Astrocyte (in vitro differentiated cells and primary cell): ENCODE measurements at regions not wholly inside any gene's neighbourhood (a gene's known extent, or its start where the extent isn't known, plus 50 kb on each side); places are given as distances from the start of the nearest gene placed in this dataset.

ENCODE experiments used
- DNase-seq: peaks from one replicate; pipeline ENCODE4 v3.0.0-alpha.2; 2010; ENCODE audit warnings: low read depth
- FAIRE-seq: peaks from 2 replicates; lab custom pipeline; 2011; peaks lifted over from hg19 to GRCh38; lab: Jason Lieb, UNC
- H2AFZ ChIP-seq: 2 replicates; pipeline ENCODE4 v1.6.0; 2012; ENCODE audit warnings: low read depth, low read length, inconsistent platforms
- H3K27ac ChIP-seq: 2 replicates; pipeline ENCODE4 v1.5.1; 2011; ENCODE audit warnings: low read depth, low read length, inconsistent platforms
- H3K27me3 ChIP-seq: 2 replicates; pipeline ENCODE4 v1.6.0; 2011; ENCODE audit warnings: low read length, inconsistent platforms; ENCODE audit not compliant: insufficient read depth
- H3K36me3 ChIP-seq: 2 replicates; pipeline ENCODE4 v1.5.1; 2011; ENCODE audit warnings: low read length, inconsistent platforms; ENCODE audit not compliant: insufficient read depth
- H3K4me1 ChIP-seq: 2 replicates; pipeline ENCODE4 v1.5.1; 2011; ENCODE audit warnings: low read length, inconsistent platforms; ENCODE audit not compliant: insufficient read depth
- H3K4me2 ChIP-seq: 2 replicates; pipeline ENCODE4 v1.6.0; 2012; ENCODE audit warnings: low read length, inconsistent platforms
- H3K4me3 ChIP-seq: 2 replicates; pipeline ENCODE4 v1.5.1; 2011; ENCODE audit warnings: low read depth, mild to moderate bottlenecking, low read length, inconsistent platforms; ENCODE audit not compliant: insufficient read depth
- H3K79me2 ChIP-seq: 2 replicates; pipeline ENCODE4 v1.6.0; 2012; ENCODE audit warnings: mild to moderate bottlenecking, low read length, inconsistent platforms; ENCODE audit not compliant: insufficient read depth
- H3K9ac ChIP-seq: 2 replicates; pipeline ENCODE4 v1.6.0; 2012; ENCODE audit warnings: mild to moderate bottlenecking, low read length, inconsistent platforms
- H3K9me3 ChIP-seq: 2 replicates; pipeline ENCODE4 v1.5.1; 2012; ENCODE audit warnings: low read depth, mild to moderate bottlenecking, low read length, inconsistent platforms; ENCODE audit not compliant: insufficient read depth
- H4K20me1 ChIP-seq: 2 replicates; pipeline ENCODE4 v1.6.0; 2012; ENCODE audit warnings: low read length, inconsistent platforms; ENCODE audit not compliant: insufficient read depth
- H3K27ac Mint-ChIP-seq: one replicate; pipeline ENCODE4 v1.8.0; 2021; ENCODE audit warnings: mild to moderate bottlenecking, mixed read lengths; ENCODE audit not compliant: unreplicated experiment
- H3K27me3 Mint-ChIP-seq: one replicate; pipeline ENCODE4 v1.8.0; 2021; ENCODE audit warnings: low read depth, mixed read lengths; ENCODE audit not compliant: unreplicated experiment
- H3K36me3 Mint-ChIP-seq: one replicate; pipeline ENCODE4 v1.8.0; 2021; ENCODE audit warnings: low read depth, mixed read lengths; ENCODE audit not compliant: unreplicated experiment
- H3K4me1 Mint-ChIP-seq: one replicate; pipeline ENCODE4 v1.8.0; 2021; ENCODE audit warnings: low read depth, mixed read lengths; ENCODE audit not compliant: unreplicated experiment
- H3K4me3 Mint-ChIP-seq: one replicate; pipeline ENCODE4 v1.8.0; 2021; ENCODE audit warnings: mild to moderate bottlenecking, moderate library complexity, mixed read lengths; ENCODE audit not compliant: unreplicated experiment
- H3K9me3 Mint-ChIP-seq: one replicate; pipeline ENCODE4 v1.8.0; 2021; ENCODE audit warnings: mild to moderate bottlenecking, mixed read lengths; ENCODE audit not compliant: unreplicated experiment
- CTCF ChIP-seq: IDR thresholded peaks from 2 replicates; pipeline ENCODE4 v1.5.1; 2011; ENCODE audit warnings: low read depth, mild to moderate bottlenecking, inconsistent platforms, low read length, moderate library complexity; ENCODE audit not compliant: insufficient read depth
- EZH2 ChIP-seq: IDR thresholded peaks from 2 replicates; pipeline ENCODE4 v1.6.1; 2012; ENCODE audit warnings: mild to moderate bottlenecking, low read length, inconsistent platforms; ENCODE audit not compliant: insufficient read depth

GRCh38 chr14:48618057-48618456, 942.7 kb upstream of the MDGA2 start:
- Histone ChIP-seq H3K4me2 (no peak overlapping the region), H3K36me3 (no peaks in the 10 kb centered on the region), H3K9ac (no peak overlapping the region), H3K27me3 (no peaks in the 10 kb centered on the region), H3K27ac (no peak overlapping the region), H4K20me1 (no peaks in the 10 kb centered on the region), H3K4me1 (no peaks in the 10 kb centered on the region), H3K9me3 (no peaks in the 10 kb centered on the region), H3K4me3 (no peak overlapping the region), H3K79me2 (no peaks in the 10 kb centered on the region), H2AFZ (no peak overlapping the region)
- Mint-ChIP-seq H3K4me3 (no peak overlapping the region), H3K4me1 (no peaks in the 10 kb centered on the region), H3K9me3 (no peaks in the 10 kb centered on the region), H3K27me3 (no peaks in the 10 kb centered on the region), H3K27ac (no peak overlapping the region), H3K36me3 (no peaks in the 10 kb centered on the region)
- TF ChIP-seq CTCF (no peak), EZH2 (no peak)
- FAIRE-seq (no peak), DNase-seq (no peak)

GRCh38 chr14:48616931-48617330, 941.5 kb upstream of the MDGA2 start:
- H2AFZ ChIP-seq, result no peak overlapping the region
- TF ChIP-seq CTCF (no peak), EZH2 (no peak)
- H4K20me1 ChIP-seq, result no peaks in the 10 kb centered on the region
- Mint-ChIP-seq H3K4me3 (no peak overlapping the region), H3K27ac (no peak overlapping the region), H3K4me1 (no peaks in the 10 kb centered on the region), H3K36me3 (no peaks in the 10 kb centered on the region), H3K9me3 (peaks cover 2% of the 10 kb centered on the region), H3K27me3 (no peaks in the 10 kb centered on the region)
- no peaks in the 10 kb centered on the region for H3K4me1 ChIP-seq
- H3K9me3 ChIP-seq, result no peaks in the 10 kb centered on the region
- no peaks in the 10 kb centered on the region for H3K79me2 ChIP-seq
- no peak for FAIRE-seq
- no peak overlapping the region for H3K4me3 ChIP-seq
- H3K36me3 ChIP-seq, result no peaks in the 10 kb centered on the region
- H3K9ac ChIP-seq, result no peak overlapping the region
- no peak overlapping the region for H3K27ac ChIP-seq
- H3K27me3 ChIP-seq, result no peaks in the 10 kb centered on the region
- no peak for DNase-seq
- H3K4me2 ChIP-seq, result no peak overlapping the region

- Histone ChIP-seq H3K9me3 (no peaks in the 10 kb centered on the region), H3K27ac (no peak overlapping the region), H3K27me3 (no peaks in the 10 kb centered on the region), H3K4me2 (no peak overlapping the region), H3K4me3 (no peak overlapping the region), H4K20me1 (no peaks in the 10 kb centered on the region), H2AFZ (no peak overlapping the region), H3K9ac (no peak overlapping the region), H3K4me1 (no peaks in the 10 kb centered on the region), H3K79me2 (no peaks in the 10 kb centered on the region), H3K36me3 (no peaks in the 10 kb centered on the region)
- H3K9me3 Mint-ChIP-seq, result peaks cover 6% of the 10 kb centered on the region
- H3K27me3 Mint-ChIP-seq, result no peaks in the 10 kb centered on the region
- H3K27ac Mint-ChIP-seq, result no peak overlapping the region
- H3K36me3 Mint-ChIP-seq, result peaks cover 1% of the 10 kb centered on the region
- no peak overlapping the region for H3K4me3 Mint-ChIP-seq
- DNase-seq (no peak), FAIRE-seq (no peak)
- H3K4me1 Mint-ChIP-seq, result no peaks in the 10 kb centered on the region
- TF ChIP-seq EZH2 (no peak), CTCF (no peak)
Measured at GRCh38 chr14:48615618-48616017, 940.2 kb upstream of the MDGA2 start.
